ENCODE measurements at regions not wholly inside any gene's neighbourhood (a gene's known extent, or its start where the extent isn't known, plus 50 kb on each side); places are given as distances from the start of the nearest gene placed in this dataset.

DNA sequence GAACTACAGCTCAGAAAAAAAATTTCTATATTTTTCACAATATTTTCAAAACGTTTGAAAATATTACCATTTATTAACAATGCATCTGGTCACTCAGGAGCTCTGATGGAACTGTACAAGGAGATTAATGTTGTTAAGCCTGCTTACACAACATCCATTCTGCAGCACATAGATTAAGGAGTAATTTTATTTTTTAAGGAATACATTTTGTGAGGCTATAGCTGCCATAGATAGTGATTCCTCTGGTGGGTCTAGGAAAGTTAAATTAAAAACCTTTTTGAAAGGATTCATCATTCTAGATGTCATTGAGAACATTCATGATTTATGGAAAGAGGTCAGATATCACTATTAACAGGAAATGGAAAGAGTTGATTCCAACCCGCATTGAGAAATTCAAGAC lies 196.9 kb downstream of the C3orf38 start:
- Histone ChIP-seq H3K4me3 (replicated peaks in 1 of 4; ENCODE audit: control extremely low read depth in 1 of 4, insufficient read depth in 1 of 4, low read depth in 3 of 4, low read length in 4 of 4) (no peak overlapping the region), H3K27ac (ENCODE audit: insufficient read depth, low read length) (no peak overlapping the region)
- no peak for DNase-seq (ENCODE audit: low read depth in 2 of 2)

GRCh38 chr3:88362428-88362827 lies 212.7 kb downstream of the C3orf38 start:
- no peak for DNase-seq (ENCODE audit: low read depth in 2 of 2)
- Histone ChIP-seq H3K4me1 (ENCODE audit: control insufficient read depth, extremely low read depth, insufficient read depth, low read length) (no peaks in the 10 kb centered on the region), H3K4me3 (replicated peaks in 1 of 4; ENCODE audit: control extremely low read depth in 1 of 4, insufficient read depth in 1 of 4, low read depth in 3 of 4, low read length in 4 of 4) (no peak overlapping the region), H3K27me3 (ENCODE audit: control insufficient read depth, insufficient read depth, low read length) (no peaks in the 10 kb centered on the region), H3K9ac (ENCODE audit: insufficient read depth, low read length) (no peak overlapping the region), H3K9me3 (ENCODE audit: control insufficient read depth, insufficient read depth, low read depth, low read length) (no peaks in the 10 kb centered on the region), H3K79me2 (ENCODE audit: control insufficient read depth, insufficient read depth, low read length) (no peaks in the 10 kb centered on the region), H2AFZ (ENCODE audit: low read length) (no peak overlapping the region), H4K20me1 (ENCODE audit: control insufficient read depth, extremely low read depth, insufficient read depth, low read length) (no peaks in the 10 kb centered on the region), H3K36me3 (ENCODE audit: control insufficient read depth, insufficient read depth, low read length) (no peaks in the 10 kb centered on the region), H3K27ac (ENCODE audit: insufficient read depth, low read length) (no peak overlapping the region), H3K4me2 (ENCODE audit: extremely low read depth, insufficient read depth, low read length) (no peak overlapping the region)
- TF ChIP-seq EZH2 (IDR thresholded peaks at IDR 0.05; ENCODE audit: low read length, missing control alignments), result no peak
- TF ChIP-seq, protein P1, sequence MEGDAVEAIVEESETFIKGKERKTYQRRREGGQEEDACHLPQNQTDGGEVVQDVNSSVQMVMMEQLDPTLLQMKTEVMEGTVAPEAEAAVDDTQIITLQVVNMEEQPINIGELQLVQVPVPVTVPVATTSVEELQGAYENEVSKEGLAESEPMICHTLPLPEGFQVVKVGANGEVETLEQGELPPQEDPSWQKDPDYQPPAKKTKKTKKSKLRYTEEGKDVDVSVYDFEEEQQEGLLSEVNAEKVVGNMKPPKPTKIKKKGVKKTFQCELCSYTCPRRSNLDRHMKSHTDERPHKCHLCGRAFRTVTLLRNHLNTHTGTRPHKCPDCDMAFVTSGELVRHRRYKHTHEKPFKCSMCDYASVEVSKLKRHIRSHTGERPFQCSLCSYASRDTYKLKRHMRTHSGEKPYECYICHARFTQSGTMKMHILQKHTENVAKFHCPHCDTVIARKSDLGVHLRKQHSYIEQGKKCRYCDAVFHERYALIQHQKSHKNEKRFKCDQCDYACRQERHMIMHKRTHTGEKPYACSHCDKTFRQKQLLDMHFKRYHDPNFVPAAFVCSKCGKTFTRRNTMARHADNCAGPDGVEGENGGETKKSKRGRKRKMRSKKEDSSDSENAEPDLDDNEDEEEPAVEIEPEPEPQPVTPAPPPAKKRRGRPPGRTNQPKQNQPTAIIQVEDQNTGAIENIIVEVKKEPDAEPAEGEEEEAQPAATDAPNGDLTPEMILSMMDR (conservative IDR thresholded peaks at IDR 0.05 in 1 of 2, IDR thresholded peaks at IDR 0.05 in 1 of 2; ENCODE audit: low read depth in 1 of 2, low read length in 2 of 2), result no peak

More for the DNA sequence above, 196.9 kb downstream of the C3orf38 start:
- Histone ChIP-seq H3K9ac (ENCODE audit: insufficient read depth, low read length) (no peak overlapping the region), H3K4me1 (ENCODE audit: control insufficient read depth, extremely low read depth, insufficient read depth, low read length) (no peaks in the 10 kb centered on the region), H3K79me2 (ENCODE audit: control insufficient read depth, insufficient read depth, low read length) (no peaks in the 10 kb centered on the region), H2AFZ (ENCODE audit: low read length) (no peak overlapping the region), H3K4me2 (ENCODE audit: extremely low read depth, insufficient read depth, low read length) (no peak overlapping the region), H3K27me3 (ENCODE audit: control insufficient read depth, insufficient read depth, low read length) (no peaks in the 10 kb centered on the region), H3K36me3 (ENCODE audit: control insufficient read depth, insufficient read depth, low read length) (no peaks in the 10 kb centered on the region), H3K9me3 (ENCODE audit: control insufficient read depth, insufficient read depth, low read depth, low read length) (no peaks in the 10 kb centered on the region), H4K20me1 (ENCODE audit: control insufficient read depth, extremely low read depth, insufficient read depth, low read length) (no peaks in the 10 kb centered on the region)
- TF ChIP-seq EZH2 (IDR thresholded peaks at IDR 0.05; ENCODE audit: low read length, missing control alignments), result no peak
- TF ChIP-seq, protein P1 (conservative IDR thresholded peaks at IDR 0.05 in 1 of 2, IDR thresholded peaks at IDR 0.05 in 1 of 2; ENCODE audit: low read depth in 1 of 2, low read length in 2 of 2), result no peak

- Histone ChIP-seq H3K9me3 (ENCODE audit: control insufficient read depth, insufficient read depth, low read depth, low read length) (no peaks in the 10 kb centered on the region), H3K79me2 (ENCODE audit: control insufficient read depth, insufficient read depth, low read length) (no peaks in the 10 kb centered on the region), H3K36me3 (ENCODE audit: control insufficient read depth, insufficient read depth, low read length) (no peaks in the 10 kb centered on the region), H3K27me3 (ENCODE audit: control insufficient read depth, insufficient read depth, low read length) (no peaks in the 10 kb centered on the region), H3K27ac (ENCODE audit: insufficient read depth, low read length) (no peak overlapping the region), H4K20me1 (ENCODE audit: control insufficient read depth, extremely low read depth, insufficient read depth, low read length) (no peaks in the 10 kb centered on the region), H3K4me2 (ENCODE audit: extremely low read depth, insufficient read depth, low read length) (no peak overlapping the region), H3K9ac (ENCODE audit: insufficient read depth, low read length) (no peak overlapping the region), H3K4me1 (ENCODE audit: control insufficient read depth, extremely low read depth, insufficient read depth, low read length) (no peaks in the 10 kb centered on the region), H3K4me3 (replicated peaks in 1 of 4; ENCODE audit: control extremely low read depth in 1 of 4, insufficient read depth in 1 of 4, low read depth in 3 of 4, low read length in 4 of 4) (no peak overlapping the region), H2AFZ (ENCODE audit: low read length) (no peak overlapping the region)
- TF ChIP-seq EZH2 (IDR thresholded peaks at IDR 0.05; ENCODE audit: low read length, missing control alignments), result no peak
- TF ChIP-seq, protein P1 (conservative IDR thresholded peaks at IDR 0.05 in 1 of 2, IDR thresholded peaks at IDR 0.05 in 1 of 2; ENCODE audit: low read depth in 1 of 2, low read length in 2 of 2), result no peak
- DNase-seq (ENCODE audit: low read depth in 2 of 2), result no peak
Observed at GRCh38 chr3:88364926-88365325, 215.2 kb downstream of the C3orf38 start.
